ENCODE measurements at regions not wholly inside any gene's neighbourhood (a gene's known extent, or its start where the extent isn't known, plus 50 kb on each side); places are given as distances from the start of the nearest gene placed in this dataset.

GRCh38 chr1:199746666-199747384 lies 280.7 kb upstream of the NR5A2 start:
- TF ChIP-seq CTCF (IDR thresholded peaks at IDR 0.05), result no peak
- TF ChIP-seq SIN3A (IDR thresholded peaks at IDR 0.05; ENCODE audit: borderline replicate concordance, insufficient read depth, low read depth, low read length), result no peak
- no peak for TF ChIP-seq POLR2AphosphoS5 (IDR thresholded peaks at IDR 0.05; ENCODE audit: low read depth, low read length)
- TF ChIP-seq REST (IDR thresholded peaks at IDR 0.05; ENCODE audit: insufficient read depth in 1 of 2, low read depth in 2 of 2, low read length in 1 of 2), result no peak
